Stomach (tissue), 8 donors: ENCODE measurements at regions not wholly inside any gene's neighbourhood (a gene's known extent, or its start where the extent isn't known, plus 50 kb on each side); places are given as distances from the start of the nearest gene placed in this dataset.
A peak's percentile ranks its signal among the peaks of the same experiment; 100 is the strongest.

Source experiments
- DNase-seq, 2 donors: peaks; one replicate each; pipeline versions ENCODE4 v3.0.0 to v3.0.0-alpha.2; 2013 to 2019
- H3K27ac ChIP-seq, 5 donors: fragments of 200-600 bp in 4 of 5; sonication (generic) in 4 of 5; one replicate each; pipeline ENCODE4 v1.5.1; 2013 to 2019; ENCODE audit warnings: mild to moderate bottlenecking in 1 of 5, moderate library complexity in 1 of 5
- H3K27me3 ChIP-seq, 3 donors: fragments of 200-600 bp; sonication (generic); one replicate each; pipeline ENCODE4 v1.5.1; 2017 to 2019; ENCODE audit warnings: mixed run types in 1 of 3
- H3K36me3 ChIP-seq, 4 donors: fragments of 200-600 bp; sonication (generic); 1 replicate in 3 of 4; 2 replicates in 1 of 4; pipeline ENCODE4 v1.5.1; 2016 to 2019
- H3K4me1 ChIP-seq, 4 donors: fragments of 200-600 bp; sonication (generic); one replicate each; pipeline ENCODE4 v1.5.1; 2016 to 2019
- H3K4me3 ChIP-seq, 4 donors: fragments of 200-600 bp; sonication (generic) in 3 of 4; one replicate each; pipeline ENCODE4 v1.5.1; 2016 to 2019; ENCODE audit warnings: mild to moderate bottlenecking in 1 of 4
- H3K9me3 ChIP-seq, 4 donors: fragments of 200-600 bp; sonication (generic); one replicate each; pipeline ENCODE4 v1.5.1; 2016 to 2019
- EP300 ChIP-seq: sonication (generic); formaldehyde crosslinking; IDR thresholded peaks from one replicate; pipeline ENCODE4 v1.6.1; 2017; ENCODE audit warnings: antibody characterized with exemption
- POLR2A ChIP-seq, 4 donors: fragments of 450-650 bp; IDR thresholded peaks; one replicate each; pipeline ENCODE4 v1.6.1; 2016; ENCODE audit warnings: antibody characterized with exemption in 4 of 4, control low read depth in 2 of 4, mild to moderate bottlenecking in 1 of 4, moderate library complexity in 1 of 4
- POLR2AphosphoS5 ChIP-seq, 3 donors: sonication (generic); formaldehyde crosslinking; IDR thresholded peaks; one replicate each; pipeline ENCODE4 v1.6.1; 2016; ENCODE audit warnings: antibody characterized with exemption in 3 of 3
- WGBS, 5 donors: extraction: QIAGEN DNeasy Blood & Tissue Kit in 3 of 5; methylation state at CpG; one replicate each; pipeline versions ENCODE4 v1.1.5 to v1.1.7; 2013 to 2018; 5-methylcytosine and 5-hydroxymethylcytosine counted together
- intact Hi-C: fragments of 100-400 bp; cut with DNase I; formaldehyde crosslinking; loops from one replicate; pipeline ENCODE4 v1.15.1; 2023; ENCODE audit warnings: low total_unique reads
- TF ChIP-seq, protein P1 (sequence below), 7 experiments: fragments of 450-650 bp in 4 of 7; fragments of 200-600 bp in 3 of 7; sonication (generic) in 3 of 7; IDR thresholded peaks; one replicate each; pipeline ENCODE4 v1.5.1; 2016 to 2019; ENCODE audit warnings: antibody characterized with exemption in 7 of 7, control low read depth in 2 of 7, mild to moderate bottlenecking in 1 of 7
- donor health status: healthy with polysubstance abuse.
- donor health status: Bipolar disorder and iron deficiency.
- donor health status: healthy.

DNA sequence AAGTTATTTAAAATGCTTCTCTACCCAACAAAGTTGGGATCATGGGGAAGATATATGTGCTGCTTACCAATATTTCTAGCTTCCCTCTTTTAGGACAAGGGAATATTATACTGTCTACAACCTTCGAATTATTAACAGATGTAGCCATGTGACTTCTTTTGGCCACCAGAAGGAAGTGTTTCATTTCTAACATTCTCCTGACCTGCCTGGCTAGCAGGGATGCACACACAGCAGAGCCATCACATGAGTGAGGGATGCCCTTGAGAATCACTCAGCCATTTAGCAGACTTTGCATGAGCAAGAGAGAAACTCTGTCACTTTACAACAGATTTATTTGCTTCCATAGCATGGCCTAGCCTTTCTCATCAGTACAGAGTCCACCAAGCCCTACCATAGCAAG lies 230.7 kb upstream of the MARCKS start:
- DNase-seq = no peak
- H3K27ac ChIP-seq = no peak overlapping the region

DNA sequence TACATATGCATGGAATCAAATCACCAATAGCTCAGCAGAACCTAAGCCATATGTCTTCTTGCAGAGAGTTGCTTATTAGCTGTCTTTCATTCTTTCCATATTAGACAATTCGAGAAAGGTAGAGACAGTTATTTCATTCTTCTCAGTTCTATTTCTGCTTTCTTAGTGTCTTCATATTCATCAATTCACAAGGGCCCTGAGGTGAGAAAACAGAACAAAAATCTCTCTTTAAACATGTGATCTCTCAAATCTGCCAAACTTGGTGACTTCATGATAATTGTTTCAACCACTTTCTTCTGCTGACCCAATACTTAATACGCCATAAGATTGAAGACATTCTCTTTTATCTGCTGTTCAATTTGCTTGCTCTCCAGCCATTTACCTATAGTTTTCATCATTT lies 229.7 kb upstream of the MARCKS start:
- H3K27me3 ChIP-seq = no peaks in the 10 kb centered on the region
- no peak for DNase-seq
- intact Hi-C loops = no loop called here
- 87 to 96% (median 91%) methylated on average over 2 of the region's 2 CpGs for WGBS, 5 donors
- peaks cover 14 to 38% (median 22%) of the 10 kb centered on the region in 4 donors for H3K4me1 ChIP-seq
- no peaks in the 10 kb centered on the region for H3K9me3 ChIP-seq
- TF ChIP-seq POLR2AphosphoS5 (IDR thresholded peaks at IDR 0.05) = no peak
- TF ChIP-seq, protein P1, sequence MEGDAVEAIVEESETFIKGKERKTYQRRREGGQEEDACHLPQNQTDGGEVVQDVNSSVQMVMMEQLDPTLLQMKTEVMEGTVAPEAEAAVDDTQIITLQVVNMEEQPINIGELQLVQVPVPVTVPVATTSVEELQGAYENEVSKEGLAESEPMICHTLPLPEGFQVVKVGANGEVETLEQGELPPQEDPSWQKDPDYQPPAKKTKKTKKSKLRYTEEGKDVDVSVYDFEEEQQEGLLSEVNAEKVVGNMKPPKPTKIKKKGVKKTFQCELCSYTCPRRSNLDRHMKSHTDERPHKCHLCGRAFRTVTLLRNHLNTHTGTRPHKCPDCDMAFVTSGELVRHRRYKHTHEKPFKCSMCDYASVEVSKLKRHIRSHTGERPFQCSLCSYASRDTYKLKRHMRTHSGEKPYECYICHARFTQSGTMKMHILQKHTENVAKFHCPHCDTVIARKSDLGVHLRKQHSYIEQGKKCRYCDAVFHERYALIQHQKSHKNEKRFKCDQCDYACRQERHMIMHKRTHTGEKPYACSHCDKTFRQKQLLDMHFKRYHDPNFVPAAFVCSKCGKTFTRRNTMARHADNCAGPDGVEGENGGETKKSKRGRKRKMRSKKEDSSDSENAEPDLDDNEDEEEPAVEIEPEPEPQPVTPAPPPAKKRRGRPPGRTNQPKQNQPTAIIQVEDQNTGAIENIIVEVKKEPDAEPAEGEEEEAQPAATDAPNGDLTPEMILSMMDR (IDR thresholded peaks at IDR 0.05) = no peak
- no peak for TF ChIP-seq POLR2A (IDR thresholded peaks at IDR 0.05)
- TF ChIP-seq EP300 = no peak
- no peak overlapping the region for H3K27ac ChIP-seq
- H3K4me3 ChIP-seq = no peak overlapping the region
- no peaks in the 10 kb centered on the region for H3K36me3 ChIP-seq

More for the DNA sequence above, 230.7 kb upstream of the MARCKS start:
- Histone ChIP-seq H3K27me3 (no peaks in the 10 kb centered on the region), H3K4me3 (no peak overlapping the region), H3K4me1 (peaks cover 10 to 28% (median 15%) of the 10 kb centered on the region in 4 donors), H3K36me3 (no peaks in the 10 kb centered on the region), H3K9me3 (no peaks in the 10 kb centered on the region)
- WGBS, 5 donors = 79 to 92% (median 89%) methylated on average over 1 of the region's 1 CpG
- TF ChIP-seq POLR2AphosphoS5 (IDR thresholded peaks at IDR 0.05) (no peak), POLR2A (IDR thresholded peaks at IDR 0.05) (no peak), EP300 (no peak)
- TF ChIP-seq, protein P1 (IDR thresholded peaks at IDR 0.05) = no peak
- intact Hi-C loops = no loop called here

DNA sequence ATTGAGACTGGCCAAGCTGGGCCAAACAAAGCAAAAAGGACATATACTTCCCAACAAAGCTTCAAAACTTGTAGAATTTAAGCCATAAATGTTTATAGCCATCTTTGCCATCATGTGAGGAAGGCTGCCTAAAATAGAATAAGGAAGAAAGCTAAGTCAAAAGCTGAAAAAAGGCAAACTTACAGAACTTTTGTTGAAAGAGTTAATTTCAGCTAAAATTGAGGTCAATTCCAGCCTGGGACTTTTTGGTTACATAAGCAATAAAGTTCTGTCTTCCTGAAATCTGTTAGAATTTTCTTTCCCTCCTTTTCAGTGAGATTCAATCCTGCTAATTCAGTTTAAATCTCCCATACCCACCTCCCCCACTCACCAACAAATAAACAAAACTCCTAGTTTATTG lies 227.9 kb upstream of the MARCKS start:
- intact Hi-C loops = no loop called here
- Histone ChIP-seq H3K36me3 (no peaks in the 10 kb centered on the region), H3K4me3 (no peak overlapping the region), H3K9me3 (no peaks in the 10 kb centered on the region), H3K27me3 (no peaks in the 10 kb centered on the region), H3K4me1 (peaks cover 19 to 55% (median 26%) of the 10 kb centered on the region in 4 donors), H3K27ac (peak overlapping the region in 1 of 5 donors; percentile 82)
- no peak for TF ChIP-seq EP300
- TF ChIP-seq, protein P1 (IDR thresholded peaks at IDR 0.05) = no peak
- DNase-seq = no peak

DNA sequence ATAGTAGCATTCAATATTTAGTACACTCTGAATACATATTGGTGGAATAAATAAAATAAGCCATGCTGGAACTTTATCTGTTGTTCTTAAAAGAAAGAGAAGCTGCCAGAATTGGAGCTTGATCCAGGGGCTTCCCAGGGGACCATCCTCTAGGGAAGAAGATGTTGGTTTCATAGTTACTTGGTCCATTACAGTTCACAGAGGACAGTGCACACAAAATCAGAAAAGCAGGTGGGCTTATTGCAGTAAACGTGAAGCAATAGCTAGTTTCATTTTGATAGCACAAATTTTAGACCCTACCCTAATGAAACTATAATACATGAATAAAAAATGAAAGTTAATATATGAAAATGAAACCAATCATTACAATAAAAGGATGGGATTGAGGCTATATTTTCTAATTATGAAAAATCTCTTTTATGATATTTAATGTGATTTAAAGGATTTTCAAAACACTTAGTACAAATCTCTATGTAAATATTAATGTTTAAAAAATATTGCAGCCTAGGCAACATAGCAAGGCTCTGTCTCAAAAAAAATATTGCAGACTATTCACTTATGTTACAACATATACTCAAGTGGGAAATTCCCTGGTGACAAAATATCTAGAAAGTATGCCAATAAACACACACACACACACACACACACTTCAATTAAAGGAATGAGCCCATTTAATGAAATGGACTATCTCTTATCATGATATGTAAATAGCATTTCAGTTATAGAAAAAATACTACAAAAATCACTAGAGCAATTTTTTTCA lies 227.0 kb upstream of the MARCKS start:
- Histone ChIP-seq H3K9me3 (no peaks in the 10 kb centered on the region), H3K27ac (peak overlapping the region in 2 of 5 donors; percentile 79 to 82), H3K4me3 (no peak overlapping the region), H3K4me1 (peaks cover 19 to 64% (median 30%) of the 10 kb centered on the region in 4 donors), H3K36me3 (no peaks in the 10 kb centered on the region), H3K27me3 (no peaks in the 10 kb centered on the region)
- TF ChIP-seq, protein P1 (IDR thresholded peaks at IDR 0.05) = no peak
- no peak for TF ChIP-seq POLR2AphosphoS5 (IDR thresholded peaks at IDR 0.05)
- no peak for TF ChIP-seq POLR2A (IDR thresholded peaks at IDR 0.05)
- no peak for TF ChIP-seq EP300
- peak in 1 of 2 donors; percentile 51 for DNase-seq
- WGBS, 5 donors = 42 to 70% (median 60%) methylated on average over 1 of the region's 1 CpG
- intact Hi-C loops = no loop called here
